Liver (tissue), 8 donors: ENCODE measurements at regions not wholly inside any gene's neighbourhood (a gene's known extent, or its start where the extent isn't known, plus 50 kb on each side); places are given as distances from the start of the nearest gene placed in this dataset.

Source experiments
- DNase-seq: peaks from one replicate; pipeline ENCODE4 v3.0.0-alpha.2; 2017; ENCODE audit warnings: low spot score
- H3K27ac ChIP-seq, 2 donors: one replicate each; pipeline ENCODE4 v1.7.0; 2013; ENCODE audit warnings: inconsistent platforms in 2 of 2, low read length in 2 of 2, control low read depth in 1 of 2, low read depth in 1 of 2, mild to moderate bottlenecking in 1 of 2
- H3K27me3 ChIP-seq, 4 donors: one replicate each; pipeline versions ENCODE4 v1.6.1 to v1.7.0; 2013; ENCODE audit warnings: low read length in 3 of 4, inconsistent platforms in 1 of 4, mild to moderate bottlenecking in 1 of 4, moderate library complexity in 1 of 4; ENCODE audit not compliant: control insufficient read depth in 4 of 4, insufficient read depth in 4 of 4
- H3K36me3 ChIP-seq, 4 donors: one replicate each; pipeline versions ENCODE4 v1.6.1 to v1.7.0; 2013; ENCODE audit warnings: low read length in 3 of 4, mild to moderate bottlenecking in 3 of 4, low read depth in 1 of 4, moderate library complexity in 1 of 4; ENCODE audit not compliant: control insufficient read depth in 4 of 4, insufficient read depth in 3 of 4
- H3K4me1 ChIP-seq, 4 donors: one replicate each; pipeline versions ENCODE4 v1.6.1 to v1.7.0; 2013; ENCODE audit warnings: low read length in 3 of 4, mild to moderate bottlenecking in 3 of 4, moderate library complexity in 1 of 4; ENCODE audit not compliant: control insufficient read depth in 4 of 4, insufficient read depth in 4 of 4
- H3K4me3 ChIP-seq, 3 donors: one replicate each; pipeline versions ENCODE4 v1.6.1 to v1.7.0; 2013; ENCODE audit warnings: low read length in 3 of 3, control low read depth in 1 of 3, low read depth in 1 of 3, mild to moderate bottlenecking in 1 of 3
- H3K9ac ChIP-seq, 2 donors: one replicate each; pipeline ENCODE4 v1.7.0; 2013; ENCODE audit warnings: low read length in 2 of 2, mild to moderate bottlenecking in 2 of 2, moderate library complexity in 2 of 2, control low read depth in 1 of 2, low read depth in 1 of 2
- H3K9me3 ChIP-seq, 4 donors: one replicate each; pipeline versions ENCODE4 v1.6.1 to v1.7.0; 2013; ENCODE audit warnings: low read length in 3 of 4; ENCODE audit not compliant: control insufficient read depth in 4 of 4
- ATF3 ChIP-seq: IDR thresholded peaks from 2 replicates; pipeline ENCODE4 v1.6.1; 2016; ENCODE audit warnings: antibody characterized with exemption
- CTCF ChIP-seq: fragments of 150-350 bp; IDR thresholded peaks from 2 replicates; pipeline ENCODE4 v1.5.1; 2017; ENCODE audit warnings: improper control_type of control experiment, low read depth, low read length; ENCODE audit not compliant: missing input control
- EGR1 ChIP-seq, 2 donors: IDR thresholded peaks; 2 replicates each; pipeline ENCODE4 v1.6.1; 2016 to 2018; ENCODE audit warnings: antibody characterized with exemption in 2 of 2, low read depth in 2 of 2
- FOXA1 ChIP-seq: IDR thresholded peaks from 2 replicates; pipeline ENCODE4 v1.6.1; 2016; ENCODE audit warnings: antibody characterized with exemption
- FOXA2 ChIP-seq: IDR thresholded peaks from 2 replicates; pipeline ENCODE4 v1.6.1; 2016; ENCODE audit warnings: antibody characterized with exemption
- GABPA ChIP-seq, 2 donors: IDR thresholded peaks in 1 of 2; conservative IDR thresholded peaks in 1 of 2; 2 replicates each; pipeline ENCODE4 v1.6.1; 2016; ENCODE audit warnings: antibody characterized with exemption in 2 of 2, mild to moderate bottlenecking in 1 of 2, moderate library complexity in 1 of 2
- HNF4A ChIP-seq, 2 donors: conservative IDR thresholded peaks; 2 replicates each; pipeline ENCODE4 v1.6.1; 2016; ENCODE audit warnings: antibody characterized with exemption in 2 of 2, mild to moderate bottlenecking in 2 of 2
- HNF4G ChIP-seq: IDR thresholded peaks from 2 replicates; pipeline ENCODE4 v1.6.1; 2016; ENCODE audit warnings: antibody characterized with exemption
- JUND ChIP-seq, 2 donors: IDR thresholded peaks; 2 replicates each; pipeline ENCODE4 v1.6.1; 2016; ENCODE audit warnings: antibody characterized with exemption in 2 of 2
- MAX ChIP-seq: IDR thresholded peaks from 2 replicates; pipeline ENCODE4 v1.6.1; 2016; ENCODE audit warnings: antibody characterized with exemption
- NR2F2 ChIP-seq: IDR thresholded peaks from 2 replicates; pipeline ENCODE4 v1.6.1; 2016; ENCODE audit warnings: antibody characterized with exemption
- RAD21 ChIP-seq, 2 donors: IDR thresholded peaks; 2 replicates each; pipeline ENCODE4 v1.6.1; 2016; ENCODE audit warnings: antibody characterized with exemption in 2 of 2, mild to moderate bottlenecking in 2 of 2
- REST ChIP-seq: IDR thresholded peaks from 2 replicates; pipeline ENCODE4 v1.6.1; 2016; ENCODE audit warnings: antibody characterized with exemption, mild to moderate bottlenecking
- RXRA ChIP-seq, 2 donors: IDR thresholded peaks; 2 replicates each; pipeline ENCODE4 v1.6.1; 2017 to 2018; ENCODE audit warnings: antibody characterized with exemption in 2 of 2, mild to moderate bottlenecking in 1 of 2
- SP1 ChIP-seq: IDR thresholded peaks from 2 replicates; pipeline ENCODE4 v1.6.1; 2018; ENCODE audit warnings: antibody characterized with exemption, mild to moderate bottlenecking
- TAF1 ChIP-seq: conservative IDR thresholded peaks from 2 replicates; pipeline ENCODE4 v1.6.1; 2016; ENCODE audit warnings: antibody characterized with exemption, mild to moderate bottlenecking
- YY1 ChIP-seq: IDR thresholded peaks from 2 replicates; pipeline ENCODE4 v1.6.1; 2016; ENCODE audit warnings: antibody characterized with exemption, mild to moderate bottlenecking
- ZBTB33 ChIP-seq: IDR thresholded peaks from 2 replicates; pipeline ENCODE4 v1.6.1; 2016; ENCODE audit warnings: antibody characterized with exemption
- WGBS: extraction: QIAGEN DNeasy Blood & Tissue Kit; methylation state at CpG from one replicate; pipeline ENCODE4 v1.1.7; 2013; 5-methylcytosine and 5-hydroxymethylcytosine counted together
- donor health status: healthy.
- donor health status: healthy.
- donor health status: healthy.
- donor health status: healthy.
- donor health status: healthy.

GRCh38 chr6:141199074-141199473 lies 933.7 kb upstream of the GJE1 start:
- Histone ChIP-seq H3K27ac (no peak overlapping the region), H3K9ac (no peak overlapping the region), H3K36me3 (no peaks in the 10 kb centered on the region), H3K9me3 (no peaks in the 10 kb centered on the region), H3K27me3 (no peaks in the 10 kb centered on the region), H3K4me1 (no peaks in the 10 kb centered on the region), H3K4me3 (no peak overlapping the region)
- WGBS, result 71% methylated on average over 1 of the region's 1 CpG
- TF ChIP-seq SP1, result no peak
- TF ChIP-seq GABPA (IDR thresholded peaks at IDR 0.05 in 1 of 2, conservative IDR thresholded peaks at IDR 0.05 in 1 of 2), result no peak
- no peak for TF ChIP-seq CTCF
- no peak for TF ChIP-seq FOXA2
- no peak for TF ChIP-seq ATF3
- no peak for TF ChIP-seq YY1
- TF ChIP-seq FOXA1, result no peak
- TF ChIP-seq JUND (IDR thresholded peaks at IDR 0.05), result no peak
- no peak for TF ChIP-seq TAF1
- TF ChIP-seq MAX, result no peak
- no peak for DNase-seq

- WGBS, result 86% methylated on average over 6 of the region's 6 CpGs
Measured at GRCh38 chr6:141195251-141195832, 937.4 kb upstream of the GJE1 start.

More at GRCh38 chr6:141195251-141195832, 937.4 kb upstream of the GJE1 start:
- H3K27ac ChIP-seq, result no peak overlapping the region
- no peaks in the 10 kb centered on the region for H3K36me3 ChIP-seq
- no peaks in the 10 kb centered on the region for H3K4me1 ChIP-seq
- H3K27me3 ChIP-seq, result no peaks in the 10 kb centered on the region
- no peak for DNase-seq
- no peak overlapping the region for H3K9ac ChIP-seq
- peaks cover 0 to 3% (median 0%) of the 10 kb centered on the region in 4 donors for H3K9me3 ChIP-seq
- TF ChIP-seq TAF1, result no peak
- TF ChIP-seq FOXA2, result no peak
- no peak for TF ChIP-seq GABPA (IDR thresholded peaks at IDR 0.05 in 1 of 2, conservative IDR thresholded peaks at IDR 0.05 in 1 of 2)
- TF ChIP-seq RXRA (IDR thresholded peaks at IDR 0.05), result no peak
- TF ChIP-seq FOXA1, result no peak
- TF ChIP-seq NR2F2, result no peak
- TF ChIP-seq RAD21 (IDR thresholded peaks at IDR 0.05), result no peak
- TF ChIP-seq REST, result no peak
- TF ChIP-seq MAX, result no peak
- no peak for TF ChIP-seq ZBTB33
- TF ChIP-seq CTCF, result no peak
- TF ChIP-seq EGR1 (IDR thresholded peaks at IDR 0.05; ENCODE audit: low read depth in 2 of 2), result no peak
- TF ChIP-seq SP1, result no peak
- TF ChIP-seq HNF4A (conservative IDR thresholded peaks at IDR 0.05), result no peak
- no peak for TF ChIP-seq HNF4G
- TF ChIP-seq YY1, result no peak
- no peak overlapping the region for H3K4me3 ChIP-seq
